ENCODE measurements at regions not wholly inside any gene's neighbourhood (a gene's known extent, or its start where the extent isn't known, plus 50 kb on each side); places are given as distances from the start of the nearest gene placed in this dataset.
A peak's percentile ranks its signal among the peaks of the same experiment; 100 is the strongest.

GRCh38 chr20:12173347-12174012 is 255.8 kb downstream of the BTBD3 start:
- no peak for DNase-seq (ENCODE audit: extremely low read depth in 1 of 11, low read depth in 9 of 11, low spot score in 4 of 11)

GRCh38 chr20:12175538-12175937 is 257.8 kb downstream of the BTBD3 start:
- no peak for DNase-seq (ENCODE audit: extremely low read depth in 1 of 11, low read depth in 9 of 11, low spot score in 4 of 11)

GRCh38 chr20:12177657-12178293 is 260.1 kb downstream of the BTBD3 start:
- peak in 2 of 11 donors; percentile 2 to 12 for DNase-seq (ENCODE audit: extremely low read depth in 1 of 11, low read depth in 9 of 11, low spot score in 4 of 11)

- DNase-seq (ENCODE audit: extremely low read depth in 1 of 11, low read depth in 9 of 11, low spot score in 4 of 11), result no peak
Measured at GRCh38 chr20:12179692-12180091, 262.0 kb downstream of the BTBD3 start.

GRCh38 chr20:12180107-12180661 is 262.5 kb downstream of the BTBD3 start:
- no peak for DNase-seq (ENCODE audit: extremely low read depth in 1 of 11, low read depth in 9 of 11, low spot score in 4 of 11)

GRCh38 chr20:12198281-12198680 is 280.6 kb downstream of the BTBD3 start:
- DNase-seq (ENCODE audit: extremely low read depth in 1 of 11, low read depth in 9 of 11, low spot score in 4 of 11), result no peak

GRCh38 chr20:12199703-12200102 is 282.0 kb downstream of the BTBD3 start:
- DNase-seq (ENCODE audit: extremely low read depth in 1 of 11, low read depth in 9 of 11, low spot score in 4 of 11), result no peak

- DNase-seq (ENCODE audit: extremely low read depth in 1 of 11, low read depth in 9 of 11, low spot score in 4 of 11), result no peak
Measured at GRCh38 chr20:12201289-12201991, 283.7 kb downstream of the BTBD3 start.

- DNase-seq (ENCODE audit: extremely low read depth in 1 of 11, low read depth in 9 of 11, low spot score in 4 of 11), result no peak
Measured at GRCh38 chr20:12203399-12203798, 285.7 kb downstream of the BTBD3 start.

- no peak for DNase-seq (ENCODE audit: extremely low read depth in 1 of 11, low read depth in 9 of 11, low spot score in 4 of 11)
Measured at GRCh38 chr20:12203981-12204380, 286.3 kb downstream of the BTBD3 start.

- DNase-seq (ENCODE audit: extremely low read depth in 1 of 11, low read depth in 9 of 11, low spot score in 4 of 11), result no peak
Measured at GRCh38 chr20:12207875-12208274, 290.2 kb downstream of the BTBD3 start.

GRCh38 chr20:12210591-12210990 is 292.9 kb downstream of the BTBD3 start:
- no peak for DNase-seq (ENCODE audit: extremely low read depth in 1 of 11, low read depth in 9 of 11, low spot score in 4 of 11)

GRCh38 chr20:12211361-12211760 is 293.7 kb downstream of the BTBD3 start:
- DNase-seq (ENCODE audit: extremely low read depth in 1 of 11, low read depth in 9 of 11, low spot score in 4 of 11), result no peak

- DNase-seq (ENCODE audit: extremely low read depth in 1 of 11, low read depth in 9 of 11, low spot score in 4 of 11), result no peak
Measured at GRCh38 chr20:12217382-12217781, 299.7 kb downstream of the BTBD3 start.

- no peak for DNase-seq (ENCODE audit: extremely low read depth in 1 of 11, low read depth in 9 of 11, low spot score in 4 of 11)
Measured at GRCh38 chr20:12219798-12220197, 302.1 kb downstream of the BTBD3 start.

GRCh38 chr20:12223057-12223456 is 305.4 kb downstream of the BTBD3 start:
- no peak for DNase-seq (ENCODE audit: extremely low read depth in 1 of 11, low read depth in 9 of 11, low spot score in 4 of 11)

- DNase-seq (ENCODE audit: extremely low read depth in 1 of 11, low read depth in 9 of 11, low spot score in 4 of 11), result no peak
Measured at GRCh38 chr20:12225898-12226297, 308.2 kb downstream of the BTBD3 start.

GRCh38 chr20:12229891-12230290 is 312.2 kb downstream of the BTBD3 start:
- no peak for DNase-seq (ENCODE audit: extremely low read depth in 1 of 11, low read depth in 9 of 11, low spot score in 4 of 11)

GRCh38 chr20:12237772-12238171 is 320.1 kb downstream of the BTBD3 start:
- no peak for DNase-seq (ENCODE audit: extremely low read depth in 1 of 11, low read depth in 9 of 11, low spot score in 4 of 11)

- DNase-seq (ENCODE audit: extremely low read depth in 1 of 11, low read depth in 9 of 11, low spot score in 4 of 11), result no peak
Measured at GRCh38 chr20:12241065-12241464, 323.4 kb downstream of the BTBD3 start.
